HG03159 (cell line): ENCODE measurements at regions not wholly inside any gene's neighbourhood (a gene's known extent, or its start where the extent isn't known, plus 50 kb on each side); places are given as distances from the start of the nearest gene placed in this dataset.

Experiments
- ATAC-seq: cut with Tn5 transposase; IDR thresholded peaks from one replicate; pipeline ENCODE4 v1.9.1; 2021; ENCODE audit warnings: mild to moderate bottlenecking, moderate library complexity; ENCODE audit not compliant: unreplicated experiment

GRCh38 chr20:6884114-6884513 is 116.6 kb downstream of the BMP2 start:
- ATAC-seq: no peak

- no peak for ATAC-seq
Measured at GRCh38 chr20:6886065-6886729, 118.7 kb downstream of the BMP2 start.

- ATAC-seq: no peak
Measured at GRCh38 chr20:6887966-6888365, 120.5 kb downstream of the BMP2 start.

GRCh38 chr20:6888736-6889395 is 121.4 kb downstream of the BMP2 start:
- no peak for ATAC-seq

DNA sequence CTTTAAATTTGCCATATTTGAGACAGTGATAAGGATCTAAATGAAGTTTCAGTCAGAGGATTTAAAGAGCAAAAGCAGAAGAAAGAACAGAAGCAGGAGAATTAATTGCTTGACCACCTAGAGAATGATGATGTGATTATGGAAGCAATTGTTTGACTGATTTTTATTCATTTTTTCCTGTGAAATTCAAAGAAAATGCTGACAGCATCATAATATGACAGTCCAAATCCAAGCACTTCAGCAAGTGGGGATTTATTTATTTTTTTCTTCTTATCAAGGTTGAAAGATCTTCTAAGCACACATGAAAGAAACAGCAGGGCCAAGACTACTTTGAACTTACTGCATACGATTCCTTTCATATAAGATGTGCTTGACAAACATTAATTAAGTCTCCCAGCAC is 125.2 kb downstream of the BMP2 start:
- no peak for ATAC-seq

GRCh38 chr20:6898928-6899327 is 131.4 kb downstream of the BMP2 start:
- no peak for ATAC-seq

- ATAC-seq: no peak
Measured at GRCh38 chr20:6906871-6907270, 139.4 kb downstream of the BMP2 start.

GRCh38 chr20:6908673-6909072 is 141.2 kb downstream of the BMP2 start:
- ATAC-seq: no peak

- ATAC-seq: no peak
Measured at GRCh38 chr20:6909608-6910007, 142.1 kb downstream of the BMP2 start.

DNA sequence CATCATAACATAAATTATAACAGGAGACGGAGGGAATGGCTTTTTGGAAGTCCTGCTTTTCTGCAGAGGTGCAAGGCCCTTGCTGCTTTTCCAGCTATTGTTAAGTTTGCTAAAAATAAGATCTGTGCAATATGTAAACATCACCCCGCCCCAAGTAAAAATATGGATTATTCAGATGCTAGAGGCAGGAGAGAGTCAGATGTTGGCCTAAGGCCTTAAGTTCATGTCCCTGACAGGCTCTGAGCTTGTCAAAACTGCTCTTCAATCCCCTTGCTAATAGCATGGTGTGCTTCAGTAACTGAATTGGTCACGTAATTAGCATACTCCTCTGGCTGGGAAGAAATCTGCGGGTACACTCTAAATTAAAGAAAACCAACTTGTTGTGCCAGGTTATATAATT is 147.5 kb downstream of the BMP2 start:
- ATAC-seq: no peak

DNA sequence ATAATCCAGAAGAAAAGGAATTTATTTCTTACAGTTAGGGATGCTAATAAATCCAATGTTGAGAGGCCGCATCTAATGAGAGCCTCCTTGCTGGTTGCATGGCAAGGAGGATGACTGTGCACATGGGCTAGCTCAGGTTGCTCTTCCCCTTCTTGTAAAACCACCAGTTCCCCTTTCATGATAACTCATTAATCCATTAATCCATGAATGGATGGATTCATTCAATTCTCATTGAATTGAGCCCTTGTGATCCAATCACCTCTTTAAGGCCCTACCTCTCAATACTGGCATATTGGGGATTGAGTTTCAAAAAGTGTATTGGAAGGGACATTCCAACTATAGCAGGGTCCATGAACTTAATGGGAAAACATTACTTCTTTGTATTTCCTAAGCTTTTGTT is 149.5 kb downstream of the BMP2 start:
- no peak for ATAC-seq

- ATAC-seq: no peak
Measured at GRCh38 chr20:6919792-6920468, 152.4 kb downstream of the BMP2 start.

DNA sequence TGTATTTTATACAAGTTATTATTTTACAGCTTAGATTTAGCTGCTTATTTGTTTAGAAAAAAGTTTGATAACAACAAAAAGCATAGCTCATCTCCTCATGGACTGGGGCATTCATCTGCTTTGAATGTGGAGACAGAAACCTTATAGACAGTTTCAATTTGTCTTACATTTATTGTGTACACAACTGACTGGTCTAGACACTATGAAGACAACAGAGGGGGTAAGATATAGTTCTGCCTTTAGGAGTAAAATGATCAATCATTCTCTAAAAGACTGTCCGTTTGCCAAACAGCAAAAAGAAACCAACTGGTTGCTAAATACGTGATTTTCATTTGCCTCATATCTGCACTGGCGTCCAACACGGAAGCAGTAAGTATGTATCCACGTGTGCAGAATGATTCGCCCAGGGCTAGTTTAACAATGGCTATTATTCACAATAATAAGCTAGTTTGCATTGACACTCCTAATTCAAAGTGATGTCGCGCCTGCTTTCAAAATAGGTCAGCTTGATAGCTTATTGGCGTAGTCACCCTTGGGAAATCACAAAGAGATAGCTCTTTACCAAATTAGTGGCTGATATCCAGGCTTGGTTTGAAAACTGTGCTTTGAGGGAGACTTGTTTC is 153.6 kb downstream of the BMP2 start:
- ATAC-seq: no peak

DNA sequence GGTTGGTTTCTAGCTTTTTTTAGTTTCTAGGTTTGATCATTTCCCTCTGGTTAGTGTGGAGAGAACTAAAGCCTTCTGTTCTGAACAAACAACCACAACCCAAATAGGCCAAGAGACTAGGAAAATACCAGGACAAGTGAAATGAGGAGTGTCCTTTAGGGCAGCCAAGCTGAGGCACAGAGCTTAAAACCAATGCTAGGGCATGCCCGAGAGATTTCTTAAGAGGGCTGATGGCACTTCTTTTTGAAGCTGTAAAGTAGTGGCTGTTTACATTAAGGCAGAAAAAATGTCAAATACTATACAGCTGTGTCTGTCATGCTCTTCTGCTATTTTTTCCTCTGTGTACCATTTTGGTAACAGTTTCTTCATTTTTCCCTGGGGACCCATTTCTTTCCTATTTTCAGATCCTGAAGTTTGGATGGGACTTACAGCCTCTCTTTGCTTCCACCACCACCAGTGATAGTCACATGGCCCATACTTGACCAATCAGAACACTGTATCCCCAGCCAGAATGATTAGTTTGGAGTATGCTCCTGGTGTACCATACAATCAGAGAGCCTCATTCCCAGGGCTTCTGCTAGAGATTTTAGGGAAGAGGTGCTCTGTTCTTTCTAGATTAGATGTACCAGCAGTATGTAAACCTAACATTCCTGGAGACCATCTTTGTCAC is 154.4 kb downstream of the BMP2 start:
- ATAC-seq: no peak

DNA sequence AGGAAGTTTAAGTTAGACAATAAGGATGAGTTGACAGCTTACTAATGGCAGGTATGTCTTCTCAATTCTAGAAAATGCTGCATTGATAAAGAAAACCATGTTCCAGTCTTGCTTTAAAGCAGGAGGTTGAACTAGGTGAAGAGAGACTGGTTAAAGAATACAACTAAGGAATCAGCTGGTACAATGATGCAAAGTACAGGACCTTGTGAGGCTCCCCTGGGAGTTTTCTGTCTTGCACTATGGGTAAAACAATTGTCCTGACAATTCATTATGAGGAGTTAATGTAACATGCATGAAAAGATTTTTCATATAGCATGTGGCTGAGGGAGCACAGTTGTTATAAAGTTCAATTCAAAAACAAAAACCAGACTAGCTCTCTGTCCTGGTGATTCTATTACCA is 157.2 kb downstream of the BMP2 start:
- no peak for ATAC-seq

GRCh38 chr20:6925744-6926278 is 158.3 kb downstream of the BMP2 start:
- ATAC-seq: no peak

- no peak for ATAC-seq
Measured at GRCh38 chr20:6940048-6940447, 172.6 kb downstream of the BMP2 start.

- no peak for ATAC-seq
Measured at GRCh38 chr20:6940876-6941275, 173.4 kb downstream of the BMP2 start.

DNA sequence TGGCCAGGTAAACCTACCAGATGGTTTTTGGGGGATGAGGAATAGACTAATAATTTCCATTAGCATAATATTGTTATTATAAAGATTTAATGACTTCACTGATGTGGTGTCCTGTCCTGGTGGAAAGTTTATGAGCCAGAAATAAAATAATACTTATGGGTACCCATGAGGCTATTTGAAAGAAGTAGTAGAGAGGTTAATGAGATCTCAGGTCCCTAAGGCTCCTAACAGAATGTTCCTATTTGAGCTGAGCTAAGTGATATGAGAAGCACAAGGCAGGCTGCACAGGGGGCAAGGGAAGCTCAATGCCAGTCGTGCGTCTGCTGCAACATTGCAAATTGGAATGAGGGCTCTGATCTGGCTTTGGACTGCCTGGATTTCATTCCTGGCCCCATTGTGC is 174.1 kb downstream of the BMP2 start:
- no peak for ATAC-seq

DNA sequence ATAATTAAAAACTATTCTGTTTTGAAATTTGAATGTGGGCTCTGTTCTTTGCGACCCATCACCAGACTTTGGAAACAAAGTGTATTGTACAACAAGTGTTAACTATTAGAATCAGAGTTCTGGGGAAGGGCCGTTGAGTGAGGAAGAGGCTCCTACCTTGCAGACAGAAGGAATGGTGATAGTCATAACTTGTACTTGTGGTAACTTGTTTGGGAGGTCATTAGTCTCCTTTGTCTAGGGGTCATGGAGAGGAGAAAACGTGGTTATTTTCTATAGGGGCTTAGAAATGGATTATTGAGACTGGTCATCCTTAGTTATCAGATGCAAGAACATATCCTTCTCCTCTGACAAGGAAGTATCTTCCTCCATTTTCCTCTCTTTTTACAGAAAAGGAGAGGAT is 174.8 kb downstream of the BMP2 start:
- no peak for ATAC-seq

GRCh38 chr20:6944292-6944691 is 176.8 kb downstream of the BMP2 start:
- ATAC-seq: no peak
